A549 (cell line): ENCODE measurements at regions not wholly inside any gene's neighbourhood (a gene's known extent, or its start where the extent isn't known, plus 50 kb on each side); places are given as distances from the start of the nearest gene placed in this dataset.

Source experiments
- CHD4 ChIP-seq: fragments of 200-600 bp; sonication (generic); IDR thresholded peaks from 2 replicates; pipeline ENCODE4 v1.6.1; 2016; ENCODE audit warnings: antibody characterized with exemption, mild to moderate bottlenecking, borderline replicate concordance
- EHMT2 ChIP-seq: fragments of 200-600 bp; sonication (generic); IDR thresholded peaks from 2 replicates; pipeline ENCODE4 v1.6.1; 2016; ENCODE audit warnings: antibody characterized with exemption, low read depth, mild to moderate bottlenecking, moderate library complexity
- FOSL2 ChIP-seq, 2 experiments: fragments of 450-650 bp in 1 of 2; fragments of >200 bp in 1 of 2; sonication (Bioruptor Twin) in 1 of 2; formaldehyde crosslinking; IDR thresholded peaks; 2 replicates each; pipeline versions ENCODE4 v1.5.0 to v1.6.1; 2016 to 2020; ENCODE audit warnings: mild to moderate bottlenecking in 1 of 2, moderate library complexity in 1 of 2
- MAZ ChIP-seq: fragments of 150-350 bp; IDR thresholded peaks from 2 replicates; pipeline ENCODE4 v1.6.1; 2014; ENCODE audit warnings: antibody characterized with exemption, low read depth, low read length, borderline replicate concordance
- NR3C1 ChIP-seq: fragments of >200 bp; sonication (Bioruptor Twin); formaldehyde crosslinking; IDR thresholded peaks from 3 replicates; pipeline ENCODE4 v1.6.1; 2017
- POLR2A ChIP-seq: IDR thresholded peaks from 2 replicates; pipeline ENCODE4 v1.6.1; 2012; ENCODE audit warnings: mild to moderate bottlenecking, low read length
- SMC3 ChIP-seq: fragments of >200 bp; sonication (Bioruptor Twin); formaldehyde crosslinking; IDR thresholded peaks from 3 replicates; pipeline ENCODE4 v1.6.1; 2018; ENCODE audit warnings: inconsistent platforms
- TF ChIP-seq, protein P1 (sequence below): fragments of >200 bp; sonication (Bioruptor Twin); formaldehyde crosslinking; IDR thresholded peaks from 3 replicates; pipeline ENCODE4 v1.5.1; 2016
- TF ChIP-seq, protein P2 (sequence below): fragments of 250-450 bp; sonication (Bioruptor Pico); IDR thresholded peaks from 2 replicates; pipeline ENCODE4 v1.5.0; 2021; ENCODE audit warnings: mild to moderate bottlenecking, moderate library complexity, borderline replicate concordance

GRCh38 chr11:131274233-131274632 lies 96.2 kb upstream of the NTM start:
- no peak for TF ChIP-seq CHD4
- TF ChIP-seq MAZ = no peak
- TF ChIP-seq, protein P1, sequence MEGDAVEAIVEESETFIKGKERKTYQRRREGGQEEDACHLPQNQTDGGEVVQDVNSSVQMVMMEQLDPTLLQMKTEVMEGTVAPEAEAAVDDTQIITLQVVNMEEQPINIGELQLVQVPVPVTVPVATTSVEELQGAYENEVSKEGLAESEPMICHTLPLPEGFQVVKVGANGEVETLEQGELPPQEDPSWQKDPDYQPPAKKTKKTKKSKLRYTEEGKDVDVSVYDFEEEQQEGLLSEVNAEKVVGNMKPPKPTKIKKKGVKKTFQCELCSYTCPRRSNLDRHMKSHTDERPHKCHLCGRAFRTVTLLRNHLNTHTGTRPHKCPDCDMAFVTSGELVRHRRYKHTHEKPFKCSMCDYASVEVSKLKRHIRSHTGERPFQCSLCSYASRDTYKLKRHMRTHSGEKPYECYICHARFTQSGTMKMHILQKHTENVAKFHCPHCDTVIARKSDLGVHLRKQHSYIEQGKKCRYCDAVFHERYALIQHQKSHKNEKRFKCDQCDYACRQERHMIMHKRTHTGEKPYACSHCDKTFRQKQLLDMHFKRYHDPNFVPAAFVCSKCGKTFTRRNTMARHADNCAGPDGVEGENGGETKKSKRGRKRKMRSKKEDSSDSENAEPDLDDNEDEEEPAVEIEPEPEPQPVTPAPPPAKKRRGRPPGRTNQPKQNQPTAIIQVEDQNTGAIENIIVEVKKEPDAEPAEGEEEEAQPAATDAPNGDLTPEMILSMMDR = no peak
- TF ChIP-seq, protein P2, sequence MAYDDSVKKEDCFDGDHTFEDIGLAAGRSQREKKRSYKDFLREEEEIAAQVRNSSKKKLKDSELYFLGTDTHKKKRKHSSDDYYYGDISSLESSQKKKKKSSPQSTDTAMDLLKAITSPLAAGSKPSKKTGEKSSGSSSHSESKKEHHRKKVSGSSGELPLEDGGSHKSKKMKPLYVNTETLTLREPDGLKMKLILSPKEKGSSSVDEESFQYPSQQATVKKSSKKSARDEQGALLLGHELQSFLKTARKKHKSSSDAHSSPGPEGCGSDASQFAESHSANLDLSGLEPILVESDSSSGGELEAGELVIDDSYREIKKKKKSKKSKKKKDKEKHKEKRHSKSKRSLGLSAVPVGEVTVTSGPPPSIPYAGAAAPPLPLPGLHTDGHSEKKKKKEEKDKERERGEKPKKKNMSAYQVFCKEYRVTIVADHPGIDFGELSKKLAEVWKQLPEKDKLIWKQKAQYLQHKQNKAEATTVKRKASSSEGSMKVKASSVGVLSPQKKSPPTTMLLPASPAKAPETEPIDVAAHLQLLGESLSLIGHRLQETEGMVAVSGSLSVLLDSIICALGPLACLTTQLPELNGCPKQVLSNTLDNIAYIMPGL (CRISPR knock-in tag) = no peak
- no peak for TF ChIP-seq FOSL2 (IDR thresholded peaks at IDR 0.05)
- no peak for TF ChIP-seq FOSL2 (CRISPR knock-in tag; IDR thresholded peaks at IDR 0.05)
- no peak for TF ChIP-seq NR3C1
- TF ChIP-seq SMC3 = no peak
- TF ChIP-seq POLR2A = no peak
- TF ChIP-seq EHMT2 = no peak
